Left lung (tissue), 4 donors: ENCODE measurements at regions not wholly inside any gene's neighbourhood (a gene's known extent, or its start where the extent isn't known, plus 50 kb on each side); places are given as distances from the start of the nearest gene placed in this dataset.

ENCODE experiments used
- ATAC-seq: fragments of 200-7000 bp; cut with Tn5 transposase; one replicate; pipeline ENCODE4 v1.9.1; 2020; ENCODE audit warnings: moderate library complexity
- DNase-seq, 4 donors: peaks; one replicate each; pipeline ENCODE4 v3.0.0-alpha.2; 2013 to 2020
- H3K27ac ChIP-seq, 2 donors: fragments of 200-600 bp; sonication (generic) in 1 of 2; one replicate each; pipeline versions ENCODE4 v1.5.0 to v1.8.0; 2020 to 2021
- H3K27me3 ChIP-seq, 2 donors: fragments of 200-600 bp; sonication (generic) in 1 of 2; one replicate each; pipeline versions ENCODE4 v1.5.0 to v1.8.0; 2020 to 2021
- H3K36me3 ChIP-seq, 2 donors: fragments of 200-600 bp; sonication (generic) in 1 of 2; one replicate each; pipeline versions ENCODE4 v1.5.0 to v1.8.0; 2020 to 2021
- H3K4me1 ChIP-seq, 2 donors: fragments of 200-600 bp; one replicate each; pipeline ENCODE4 v1.8.0; 2021
- H3K4me3 ChIP-seq, 2 donors: fragments of 200-600 bp; sonication (generic) in 1 of 2; one replicate each; pipeline versions ENCODE4 v1.5.0 to v1.8.0; 2020 to 2021; ENCODE audit warnings: mild to moderate bottlenecking in 1 of 2
- H3K9me3 ChIP-seq, 2 donors: fragments of 200-600 bp; sonication (generic) in 1 of 2; one replicate each; pipeline versions ENCODE4 v1.5.0 to v1.8.0; 2020 to 2021
- CTCF ChIP-seq, 2 donors: fragments of 200-600 bp; sonication (generic) in 1 of 2; IDR thresholded peaks; one replicate each; pipeline versions ENCODE4 v1.5.0 to v1.8.0; 2021; ENCODE audit warnings: antibody characterized with exemption in 2 of 2
- intact Hi-C, 2 donors: fragments of 100-400 bp; cut with DNase I; formaldehyde crosslinking; loops; one replicate each; pipeline versions ENCODE4 v1.11.2 to v1.14.2; 2022
- donor health status: DM: no; HTN: yes; CAD: no.
- donor health status: DM: no; HTN: no; CAD: no.

GRCh38 chr18:37637478-37637850 lies 71.9 kb upstream of the CELF4 start:
- intact Hi-C loops = no loop called here
- H3K27me3 ChIP-seq = no peaks in the 10 kb centered on the region
- ATAC-seq = no peak
- no peaks in the 10 kb centered on the region for H3K4me1 ChIP-seq
- H3K27ac ChIP-seq = no peak overlapping the region
- no peak for TF ChIP-seq CTCF (IDR thresholded peaks at IDR 0.05)
- no peaks in the 10 kb centered on the region for H3K9me3 ChIP-seq
- H3K4me3 ChIP-seq = no peak overlapping the region
- DNase-seq = no peak
- H3K36me3 ChIP-seq = no peaks in the 10 kb centered on the region

- H3K27me3 ChIP-seq = no peaks in the 10 kb centered on the region
- DNase-seq = no peak
- H3K4me3 ChIP-seq = no peak overlapping the region
- ATAC-seq = no peak
- H3K4me1 ChIP-seq = no peaks in the 10 kb centered on the region
- intact Hi-C loops = no loop called here
- no peak overlapping the region for H3K27ac ChIP-seq
- TF ChIP-seq CTCF (IDR thresholded peaks at IDR 0.05) = no peak
- no peaks in the 10 kb centered on the region for H3K36me3 ChIP-seq
- no peaks in the 10 kb centered on the region for H3K9me3 ChIP-seq
Measured at GRCh38 chr18:37636831-37637477, 71.4 kb upstream of the CELF4 start.

- TF ChIP-seq CTCF (IDR thresholded peaks at IDR 0.05) = no peak
Measured at GRCh38 chr18:37634516-37634915, 68.9 kb upstream of the CELF4 start.

GRCh38 chr18:37631422-37631821 lies 65.8 kb upstream of the CELF4 start:
- Histone ChIP-seq H3K27ac (no peak overlapping the region), H3K4me1 (no peaks in the 10 kb centered on the region), H3K27me3 (no peaks in the 10 kb centered on the region), H3K9me3 (no peaks in the 10 kb centered on the region), H3K36me3 (no peaks in the 10 kb centered on the region), H3K4me3 (no peak overlapping the region)
- intact Hi-C loops = no loop called here
- TF ChIP-seq CTCF (IDR thresholded peaks at IDR 0.05) = no peak
- no peak for ATAC-seq
- DNase-seq = no peak

More at GRCh38 chr18:37634516-37634915, 68.9 kb upstream of the CELF4 start:
- H3K4me3 ChIP-seq = no peak overlapping the region
- ATAC-seq (no peak), DNase-seq (no peak)
- no peak overlapping the region for H3K27ac ChIP-seq
- no peaks in the 10 kb centered on the region for H3K9me3 ChIP-seq
- intact Hi-C loops = no loop called here
- no peaks in the 10 kb centered on the region for H3K27me3 ChIP-seq
- no peaks in the 10 kb centered on the region for H3K4me1 ChIP-seq
- no peaks in the 10 kb centered on the region for H3K36me3 ChIP-seq

GRCh38 chr18:37630334-37630733 lies 64.7 kb upstream of the CELF4 start:
- no peak for TF ChIP-seq CTCF (IDR thresholded peaks at IDR 0.05)
- H3K27me3 ChIP-seq = no peaks in the 10 kb centered on the region
- no peak overlapping the region for H3K4me3 ChIP-seq
- intact Hi-C loops = no loop called here
- no peaks in the 10 kb centered on the region for H3K9me3 ChIP-seq
- DNase-seq (no peak), ATAC-seq (no peak)
- no peak overlapping the region for H3K27ac ChIP-seq
- no peaks in the 10 kb centered on the region for H3K36me3 ChIP-seq
- no peaks in the 10 kb centered on the region for H3K4me1 ChIP-seq
